ENCODE measurements at regions not wholly inside any gene's neighbourhood (a gene's known extent, or its start where the extent isn't known, plus 50 kb on each side); places are given as distances from the start of the nearest gene placed in this dataset.

- no peak for DNase-seq (ENCODE audit: extremely low spot score)
- TF ChIP-seq HDGF (IDR thresholded peaks at IDR 0.05; ENCODE audit: borderline replicate concordance) (no peak), ELF4 (IDR thresholded peaks at IDR 0.05) (no peak), ZNF384 (IDR thresholded peaks at IDR 0.05) (no peak)
- ChIA-PET POLR2A (no interaction called here), CTCF (no interaction called here)
These were observed 152.9 kb upstream of the LPP start for GRCh38 chr3:188001093-188001492.

DNA sequence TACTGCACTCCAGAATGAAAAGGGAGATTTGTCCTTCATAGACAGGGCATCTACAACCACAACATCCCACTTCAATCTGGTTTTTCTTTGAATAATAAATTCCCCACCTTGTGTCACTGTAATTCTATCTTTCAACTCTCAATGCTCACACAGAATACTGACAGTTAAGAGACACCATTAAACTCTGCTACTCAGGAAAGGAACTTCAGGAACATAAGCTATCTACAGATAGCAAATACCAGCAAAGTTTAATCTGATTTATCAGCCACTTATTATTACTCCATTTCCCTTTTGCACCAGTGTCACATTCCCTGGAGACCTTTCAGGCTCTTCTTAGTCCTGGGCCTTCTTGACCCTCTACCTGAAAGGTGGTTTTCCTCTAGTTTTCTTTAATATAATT is 152.0 kb upstream of the LPP start:
- ChIA-PET POLR2A (no interaction called here), CTCF (no interaction called here)
- TF ChIP-seq SUZ12 (IDR thresholded peaks at IDR 0.05) (no peak), SP1 (IDR thresholded peaks at IDR 0.05) (no peak), CTBP1 (IDR thresholded peaks at IDR 0.05; ENCODE audit: borderline replicate concordance) (no peak)
- TF ChIP-seq, protein P1, sequence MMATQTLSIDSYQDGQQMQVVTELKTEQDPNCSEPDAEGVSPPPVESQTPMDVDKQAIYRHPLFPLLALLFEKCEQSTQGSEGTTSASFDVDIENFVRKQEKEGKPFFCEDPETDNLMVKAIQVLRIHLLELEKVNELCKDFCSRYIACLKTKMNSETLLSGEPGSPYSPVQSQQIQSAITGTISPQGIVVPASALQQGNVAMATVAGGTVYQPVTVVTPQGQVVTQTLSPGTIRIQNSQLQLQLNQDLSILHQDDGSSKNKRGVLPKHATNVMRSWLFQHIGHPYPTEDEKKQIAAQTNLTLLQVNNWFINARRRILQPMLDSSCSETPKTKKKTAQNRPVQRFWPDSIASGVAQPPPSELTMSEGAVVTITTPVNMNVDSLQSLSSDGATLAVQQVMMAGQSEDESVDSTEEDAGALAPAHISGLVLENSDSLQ (IDR thresholded peaks at IDR 0.05): no peak
- DNase-seq (ENCODE audit: extremely low spot score): no peak

GRCh38 chr3:188002626-188003138 is 151.3 kb upstream of the LPP start:
- TF ChIP-seq CTBP1 (IDR thresholded peaks at IDR 0.05; ENCODE audit: borderline replicate concordance) (no peak), FOXA1 (IDR thresholded peaks at IDR 0.05) (no peak), SUZ12 (IDR thresholded peaks at IDR 0.05) (no peak), BHLHE40 (IDR thresholded peaks at IDR 0.05; ENCODE audit: borderline replicate concordance) (no peak), FOXM1 (IDR thresholded peaks at IDR 0.05; ENCODE audit: borderline replicate concordance) (no peak), FOXK2 (IDR thresholded peaks at IDR 0.05) (no peak)
- TF ChIP-seq, protein P1 (IDR thresholded peaks at IDR 0.05): no peak
- DNase-seq (ENCODE audit: extremely low spot score): no peak
- ChIA-PET CTCF (no interaction called here), POLR2A (no interaction called here)

- CTCF ChIA-PET: no interaction called here
- POLR2A ChIA-PET: no interaction called here
- DNase-seq (ENCODE audit: extremely low spot score): no peak
- TF ChIP-seq SUZ12 (IDR thresholded peaks at IDR 0.05): no peak
- TF ChIP-seq L3MBTL2 (conservative IDR thresholded peaks at IDR 0.05): no peak
- no peak for TF ChIP-seq CTBP1 (IDR thresholded peaks at IDR 0.05; ENCODE audit: borderline replicate concordance)
- no peak for TF ChIP-seq BHLHE40 (IDR thresholded peaks at IDR 0.05; ENCODE audit: borderline replicate concordance)
- TF ChIP-seq FOXA1 (IDR thresholded peaks at IDR 0.05): no peak
- TF ChIP-seq NFRKB (IDR thresholded peaks at IDR 0.05): no peak
- TF ChIP-seq ELF4 (IDR thresholded peaks at IDR 0.05): no peak
- no peak for TF ChIP-seq FOXM1 (IDR thresholded peaks at IDR 0.05; ENCODE audit: borderline replicate concordance)
- TF ChIP-seq LEF1 (IDR thresholded peaks at IDR 0.05; ENCODE audit: borderline replicate concordance): no peak
- TF ChIP-seq, protein P1 (IDR thresholded peaks at IDR 0.05): no peak
- TF ChIP-seq ZNF384 (IDR thresholded peaks at IDR 0.05): no peak
- no peak for TF ChIP-seq FOXK2 (IDR thresholded peaks at IDR 0.05)
- no peak for TF ChIP-seq HDGF (IDR thresholded peaks at IDR 0.05; ENCODE audit: borderline replicate concordance)
- TF ChIP-seq SP1 (IDR thresholded peaks at IDR 0.05): no peak
- no peak for TF ChIP-seq TARDBP (IDR thresholded peaks at IDR 0.05)
- TF ChIP-seq ARNT (IDR thresholded peaks at IDR 0.05): no peak
These were observed 150.5 kb upstream of the LPP start for GRCh38 chr3:188003188-188004171.

DNA sequence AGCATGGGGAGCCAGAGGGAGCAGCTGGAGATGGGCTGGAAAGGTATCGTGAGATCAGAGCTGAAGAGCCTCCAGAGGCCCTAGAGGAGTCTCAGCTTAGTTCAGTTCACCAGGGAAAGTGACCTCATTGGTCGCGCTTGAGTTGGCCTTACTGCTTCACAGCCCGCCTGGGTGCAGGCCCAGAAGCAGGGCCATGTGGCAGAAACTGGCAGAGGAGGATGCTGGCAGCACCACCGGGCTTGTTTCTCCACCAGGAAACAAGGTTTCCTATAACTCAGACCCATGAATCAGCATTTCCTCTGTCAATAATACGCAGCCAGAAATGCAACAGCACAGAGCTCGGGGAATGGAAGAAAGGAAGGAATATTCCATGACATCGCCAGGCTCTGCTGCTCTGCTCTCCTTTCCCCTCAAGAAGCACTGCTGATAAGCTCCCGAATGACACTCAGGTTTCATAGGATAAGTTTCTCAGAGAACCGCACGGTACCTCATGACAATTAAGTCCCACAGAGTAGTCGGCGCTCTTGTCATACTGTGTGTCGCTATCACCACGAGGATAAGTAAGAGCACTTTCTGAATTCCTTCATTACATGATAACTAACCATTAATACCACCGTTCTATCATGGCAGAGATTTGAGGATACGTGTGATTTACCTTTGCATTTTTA is 147.1 kb upstream of the LPP start:
- TF ChIP-seq SUZ12 (IDR thresholded peaks at IDR 0.05): no peak
- no peak for TF ChIP-seq BHLHE40 (IDR thresholded peaks at IDR 0.05; ENCODE audit: borderline replicate concordance)
- TF ChIP-seq LEF1 (IDR thresholded peaks at IDR 0.05; ENCODE audit: borderline replicate concordance): no peak
- TF ChIP-seq SP1 (IDR thresholded peaks at IDR 0.05): no peak
- no peak for TF ChIP-seq TARDBP (IDR thresholded peaks at IDR 0.05)
- no peak for TF ChIP-seq L3MBTL2 (conservative IDR thresholded peaks at IDR 0.05)
- no peak for TF ChIP-seq ARNT (IDR thresholded peaks at IDR 0.05)
- DNase-seq (ENCODE audit: extremely low spot score): no peak
- ChIA-PET POLR2A (no interaction called here), CTCF (no interaction called here)

DNA sequence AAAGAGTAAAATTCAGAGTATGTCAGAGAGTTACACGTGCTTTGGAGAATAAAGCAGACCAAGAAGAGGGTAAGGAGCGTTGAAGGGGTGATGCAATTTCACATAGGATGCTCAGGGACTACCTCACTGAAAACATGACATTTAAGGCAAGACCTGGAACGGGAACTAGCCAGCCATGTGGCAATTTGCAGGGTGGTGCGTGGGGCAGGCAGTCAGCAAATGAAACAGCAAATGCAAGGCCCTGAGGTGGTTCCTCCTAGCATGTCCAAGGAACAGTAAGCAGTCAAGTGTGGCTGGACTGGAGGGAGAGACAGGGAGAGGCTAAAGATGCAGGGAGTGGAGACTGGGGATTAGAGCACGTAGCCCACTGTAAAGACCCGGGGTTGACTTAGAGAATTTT is 146.1 kb upstream of the LPP start:
- POLR2A ChIA-PET: no interaction called here
- no peak for TF ChIP-seq FOXK2 (IDR thresholded peaks at IDR 0.05)
- TF ChIP-seq, protein P1 (IDR thresholded peaks at IDR 0.05): no peak
- TF ChIP-seq HDGF (IDR thresholded peaks at IDR 0.05; ENCODE audit: borderline replicate concordance): no peak
- TF ChIP-seq ARNT (IDR thresholded peaks at IDR 0.05): no peak
- TF ChIP-seq ZNF384 (IDR thresholded peaks at IDR 0.05): no peak
- TF ChIP-seq CTBP1 (IDR thresholded peaks at IDR 0.05; ENCODE audit: borderline replicate concordance): no peak
- no peak for TF ChIP-seq L3MBTL2 (conservative IDR thresholded peaks at IDR 0.05)
- no peak for TF ChIP-seq FOXM1 (IDR thresholded peaks at IDR 0.05; ENCODE audit: borderline replicate concordance)
- TF ChIP-seq BHLHE40 (IDR thresholded peaks at IDR 0.05; ENCODE audit: borderline replicate concordance): no peak
- TF ChIP-seq NFRKB (IDR thresholded peaks at IDR 0.05): no peak
- TF ChIP-seq SUZ12 (IDR thresholded peaks at IDR 0.05): no peak
- no peak for TF ChIP-seq ELF4 (IDR thresholded peaks at IDR 0.05)
- no peak for TF ChIP-seq SP1 (IDR thresholded peaks at IDR 0.05)
- TF ChIP-seq FOXA1 (IDR thresholded peaks at IDR 0.05): no peak
- TF ChIP-seq LEF1 (IDR thresholded peaks at IDR 0.05; ENCODE audit: borderline replicate concordance): no peak
- no peak for TF ChIP-seq TARDBP (IDR thresholded peaks at IDR 0.05)
- CTCF ChIA-PET: no interaction called here
- no peak for DNase-seq (ENCODE audit: extremely low spot score)

Measured in HEK293T (cell line).